ENCODE measurements at regions not wholly inside any gene's neighbourhood (a gene's known extent, or its start where the extent isn't known, plus 50 kb on each side); places are given as distances from the start of the nearest gene placed in this dataset.

DNA sequence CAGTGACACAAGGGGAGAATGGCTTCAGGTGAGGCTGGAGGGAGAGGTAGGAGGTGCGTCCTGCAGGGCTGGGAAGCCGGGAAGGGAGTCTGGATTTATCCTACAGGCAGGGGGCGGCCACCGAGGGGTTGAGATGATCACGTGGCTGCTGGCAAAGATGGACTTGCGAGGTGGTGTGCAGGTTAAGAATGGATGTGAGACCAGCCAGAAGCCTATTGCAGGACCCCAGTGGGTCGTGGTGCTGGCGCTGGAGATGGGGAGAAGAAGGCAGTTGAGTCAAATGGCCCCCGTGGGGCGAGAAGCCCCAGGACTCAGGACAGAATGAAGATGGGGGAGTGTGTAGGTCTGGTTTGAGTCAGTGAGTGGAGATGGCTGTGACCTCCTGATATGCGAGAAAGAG lies 183.1 kb downstream of the FAM43A start:
- no peak overlapping the region for H2BK15ac ChIP-seq (ENCODE audit: low read depth, low read length)
- Mint-ChIP-seq H3K27me3 (ENCODE audit: low read depth) (peaks cover 8% of the 10 kb centered on the region), H3K9me3 (peaks cover 5 to 7% of the 10 kb centered on the region in 2 experiments; a peak in 4 of 5 replicates), H3K4me1 (peaks cover 26 to 36% of the 10 kb centered on the region in 2 experiments), H3K4me3 (no peak overlapping the region), H3K27ac (no peak overlapping the region), H3K36me3 (ENCODE audit: insufficient read depth in 1 of 3, low read depth in 3 of 3) (peaks cover 0 to 8% (median 0%) of the 10 kb centered on the region in 3 experiments; a peak in 2 of 7 replicates)
- H3K4me1 ChIP-seq (ENCODE audit: insufficient read depth, low read length), result peaks cover 4% of the 10 kb centered on the region; the same call in 1 of the 2 replicates
- H3K79me1 ChIP-seq (ENCODE audit: insufficient read depth, low read depth, low read length, poor library complexity, severe bottlenecking), result no peaks in the 10 kb centered on the region
- H3K27me3 ChIP-seq (ENCODE audit: insufficient read depth, low read length), result no peaks in the 10 kb centered on the region
- H3K23ac ChIP-seq (ENCODE audit: insufficient read length, low read depth, low read length), result no peak overlapping the region
- no peak overlapping the region for H4K8ac ChIP-seq (replicated peaks; ENCODE audit: insufficient read length, low read depth, low read length)
- no peak for DNase-seq
- H3K27ac ChIP-seq (ENCODE audit: insufficient read length, low read depth, low read length), result no peak overlapping the region
- H2BK5ac ChIP-seq (ENCODE audit: insufficient read length, low read length), result no peak overlapping the region
- H3K9me3 ChIP-seq (ENCODE audit: control insufficient read depth, low read depth, low read length), result no peaks in the 10 kb centered on the region
- H2AFZ ChIP-seq (ENCODE audit: low read length), result no peak overlapping the region
- H4K91ac ChIP-seq (ENCODE audit: insufficient read length, low read depth, low read length), result no peak overlapping the region
- no peak overlapping the region for H2AK5ac ChIP-seq (ENCODE audit: insufficient read length, low read length)
- no peak overlapping the region for H3K18ac ChIP-seq (ENCODE audit: insufficient read length, low read depth, low read length)
- no peaks in the 10 kb centered on the region for H3K23me2 ChIP-seq (ENCODE audit: insufficient read length, low read depth, low read length, poor library complexity, severe bottlenecking)
- no peak overlapping the region for H2BK20ac ChIP-seq (ENCODE audit: low read depth, low read length, poor library complexity, severe bottlenecking)
- TF ChIP-seq CTCF (conservative IDR thresholded peaks at IDR 0.05), result no peak
- H2BK12ac ChIP-seq (ENCODE audit: insufficient read length, low read depth, low read length), result no peak overlapping the region
- WGBS (ENCODE audit: extremely low coverage, insufficient read length, low lambda C conversion rate), result no CpG with 5 or more reads among the region's 11 CpGs
- no peak overlapping the region for H3K56ac ChIP-seq (ENCODE audit: insufficient read length, low read depth, low read length)
- H3T11ph ChIP-seq (ENCODE audit: low read length), result no peak overlapping the region
- peaks cover 2% of the 10 kb centered on the region for H4K20me1 ChIP-seq (ENCODE audit: control insufficient read depth, insufficient read depth, insufficient read length)
- no peak overlapping the region for H3K4ac ChIP-seq (ENCODE audit: low read depth, low read length)
- H3K79me2 ChIP-seq (ENCODE audit: insufficient read depth, low read length), result no peaks in the 10 kb centered on the region
- H3K9ac ChIP-seq (ENCODE audit: extremely low read depth, insufficient read length, low read length), result no peak overlapping the region
- no peak overlapping the region for H3K4me2 ChIP-seq (ENCODE audit: insufficient read depth, insufficient read length, low read length)
- no peak overlapping the region for H4K5ac ChIP-seq (ENCODE audit: insufficient read length, low read depth, low read length)
- H2BK120ac ChIP-seq (ENCODE audit: low read depth, low read length, poor library complexity, severe bottlenecking), result no peak overlapping the region
- H3K14ac ChIP-seq (ENCODE audit: insufficient read depth, low read length), result no peak overlapping the region
